ENCODE measurements at regions not wholly inside any gene's neighbourhood (a gene's known extent, or its start where the extent isn't known, plus 50 kb on each side); places are given as distances from the start of the nearest gene placed in this dataset.

DNA sequence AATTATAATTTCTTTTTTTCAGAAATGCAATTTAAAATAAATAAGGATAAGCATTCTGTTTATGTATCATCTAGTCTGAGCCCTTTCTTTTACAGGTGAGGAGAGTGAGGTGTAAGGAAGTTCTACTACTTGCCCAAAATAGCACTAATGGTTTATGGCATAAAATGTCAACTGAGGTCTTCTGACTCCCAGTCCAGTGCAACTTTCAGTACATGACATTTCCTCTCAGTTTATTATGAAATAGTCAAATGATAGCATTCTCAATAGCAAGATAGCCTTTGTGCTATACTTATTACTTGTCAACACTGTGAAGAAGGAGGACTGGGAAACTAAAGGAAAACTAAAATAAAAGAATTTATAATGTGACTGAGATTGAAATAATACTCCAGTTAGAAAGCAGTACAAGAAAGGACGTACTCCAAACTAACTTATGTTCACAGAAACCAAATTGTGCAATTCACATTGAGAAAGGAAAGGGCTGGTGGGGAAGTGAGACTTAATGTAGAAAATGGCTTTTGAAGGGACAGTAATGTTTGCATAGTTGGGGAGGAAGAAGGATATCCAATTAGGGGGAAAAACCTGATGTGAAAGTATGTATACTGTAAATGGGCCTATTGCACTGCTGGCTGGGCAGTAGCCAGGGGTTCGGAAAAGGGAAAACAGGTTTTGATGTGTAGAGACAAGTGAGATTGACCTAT lies 166.7 kb upstream of the ZEB2 start:
- TF ChIP-seq CTCF (IDR thresholded peaks at IDR 0.05) (no peak), POLR2A (IDR thresholded peaks at IDR 0.05) (no peak)
